Left renal pelvis (tissue), 4 donors: ENCODE measurements at regions not wholly inside any gene's neighbourhood (a gene's known extent, or its start where the extent isn't known, plus 50 kb on each side); places are given as distances from the start of the nearest gene placed in this dataset.
"Not testable (repeated sequence)": the region's sequence is repeated elsewhere in the genome, so short reads cannot be mapped to it uniquely, and the experiment has no call there.

Experiments used
- DNase-seq, 4 donors: peaks; one replicate each; pipeline ENCODE4 v3.0.0-alpha.2; 2013; ENCODE audit warnings: low read depth in 4 of 4, low spot score in 3 of 4

DNA sequence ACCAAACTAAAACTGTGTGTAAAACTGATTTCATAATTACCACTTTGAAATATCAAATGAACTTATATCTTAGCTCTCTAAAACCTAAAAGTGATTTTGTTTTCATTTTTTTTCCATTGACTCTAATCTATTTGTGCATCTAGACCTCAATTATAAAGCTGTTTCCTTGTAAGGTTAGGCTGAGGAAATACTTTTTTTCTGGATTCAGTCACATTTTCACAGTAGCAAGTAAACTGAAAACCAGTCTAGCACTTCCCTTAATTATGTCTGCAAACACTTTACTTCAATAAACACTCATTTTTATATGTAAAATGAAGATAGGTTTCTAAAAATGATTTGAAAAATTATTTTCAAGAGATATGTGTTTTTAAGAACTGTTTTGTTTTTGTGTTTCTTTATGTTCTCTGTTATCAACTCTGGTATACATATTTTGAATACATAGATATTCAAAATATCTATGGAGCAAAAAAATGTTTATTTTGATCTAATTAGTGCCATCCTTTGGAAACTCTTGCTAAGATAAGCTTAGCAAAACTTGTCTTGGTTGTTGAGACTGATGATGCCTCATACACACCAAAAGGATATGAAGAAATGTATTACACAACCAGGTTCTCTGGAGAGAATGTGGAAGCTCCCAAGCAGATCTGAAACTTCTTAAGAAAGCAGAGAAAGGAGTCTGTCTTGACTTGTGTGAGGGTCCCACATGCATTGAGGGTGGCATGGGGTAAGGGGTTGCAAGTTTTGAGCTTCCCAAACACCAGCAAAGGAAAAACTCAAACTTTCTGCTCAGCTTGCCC is 1887.4 kb downstream of the PCDH9 start:
- DNase-seq = no peak

DNA sequence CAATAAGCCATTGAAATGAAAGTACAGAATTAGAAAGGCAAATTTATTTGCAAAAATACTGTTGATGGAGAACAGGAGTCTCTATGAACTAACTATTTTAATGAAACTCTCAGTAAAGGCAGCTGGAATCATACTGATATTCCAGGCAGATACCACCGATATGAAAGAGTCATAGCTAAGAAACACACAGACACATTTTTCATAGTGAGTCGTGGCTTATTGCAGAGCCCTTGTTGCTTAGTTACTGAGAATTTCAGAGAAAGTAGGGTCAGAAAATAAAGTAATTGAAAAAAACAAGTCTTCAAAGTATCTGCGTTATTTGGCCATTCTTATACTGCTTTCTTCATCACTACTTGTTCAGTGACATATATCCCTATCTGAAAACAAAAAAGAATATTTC is 1890.9 kb downstream of the PCDH9 start:
- DNase-seq = no peak

DNA sequence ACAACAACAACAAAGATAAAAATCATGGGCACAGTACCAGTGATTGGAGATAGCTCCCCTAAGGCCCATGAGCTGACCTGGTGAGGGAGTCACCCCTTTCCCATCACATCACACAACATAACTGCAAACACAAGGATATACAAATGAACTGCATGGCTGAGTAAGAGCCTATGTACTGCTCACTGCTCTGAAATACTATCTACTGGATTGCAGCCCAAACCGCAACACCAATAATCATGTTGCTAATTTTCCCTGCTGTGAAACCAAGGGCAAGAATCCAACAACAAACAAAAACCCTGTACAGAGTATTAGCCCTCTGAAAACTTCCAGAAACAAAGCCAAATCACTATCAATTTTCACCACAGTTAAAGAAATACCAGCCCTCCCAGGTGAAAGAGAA is 1893.2 kb downstream of the PCDH9 start:
- no peak for DNase-seq

DNA sequence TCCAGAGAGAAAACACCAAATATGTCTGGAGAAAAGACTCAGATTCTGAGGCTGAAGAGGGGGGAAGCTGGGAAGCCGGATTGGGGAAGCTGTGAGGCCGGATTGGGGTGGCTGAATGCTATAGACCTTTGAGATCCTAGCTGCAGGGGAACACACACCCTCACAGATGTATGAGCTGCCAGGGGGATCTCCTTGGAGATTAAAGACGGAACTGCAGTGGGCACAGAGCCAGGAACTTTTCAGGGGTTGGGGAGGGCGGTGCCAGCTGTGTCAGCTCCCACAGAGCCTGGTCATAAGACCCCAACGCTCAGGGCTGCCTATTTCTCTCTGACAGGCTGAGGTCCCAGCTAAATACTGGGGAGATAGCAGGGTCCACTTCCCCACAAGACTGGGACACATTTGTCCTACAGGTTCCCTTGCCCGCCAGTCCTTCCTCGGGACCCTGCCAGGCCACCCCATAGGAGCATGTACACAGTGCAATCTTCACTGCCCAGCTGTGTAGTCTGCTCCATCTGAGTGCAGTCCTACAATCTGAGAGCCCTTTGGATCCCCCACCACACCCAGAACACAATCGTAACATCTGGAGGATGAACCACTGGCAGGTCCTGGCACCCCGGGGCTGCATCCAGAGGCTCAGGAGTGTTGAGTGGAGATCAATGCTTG is 1893.9 kb downstream of the PCDH9 start:
- no peak for DNase-seq

DNA sequence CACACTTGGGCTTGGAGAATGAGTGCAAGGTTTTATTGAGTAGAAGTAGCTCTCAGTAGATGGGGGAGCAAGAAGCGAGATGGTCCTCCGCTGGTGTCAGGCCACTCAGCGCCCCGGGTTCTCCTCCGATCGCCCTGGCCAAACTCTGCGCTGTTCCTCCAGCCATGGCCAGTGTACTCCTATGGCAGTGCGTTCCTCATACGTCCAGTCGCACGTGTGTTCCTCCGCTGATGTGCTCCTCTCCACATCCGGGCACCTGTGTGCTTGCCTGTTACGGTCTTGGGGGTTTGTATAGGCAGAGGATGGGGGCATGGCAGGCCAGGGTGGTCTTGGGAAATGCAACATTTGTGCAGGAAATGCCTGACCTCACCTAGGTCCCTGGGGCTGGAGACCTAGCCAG is 1899.4 kb downstream of the PCDH9 start:
- DNase-seq = no peak

DNA sequence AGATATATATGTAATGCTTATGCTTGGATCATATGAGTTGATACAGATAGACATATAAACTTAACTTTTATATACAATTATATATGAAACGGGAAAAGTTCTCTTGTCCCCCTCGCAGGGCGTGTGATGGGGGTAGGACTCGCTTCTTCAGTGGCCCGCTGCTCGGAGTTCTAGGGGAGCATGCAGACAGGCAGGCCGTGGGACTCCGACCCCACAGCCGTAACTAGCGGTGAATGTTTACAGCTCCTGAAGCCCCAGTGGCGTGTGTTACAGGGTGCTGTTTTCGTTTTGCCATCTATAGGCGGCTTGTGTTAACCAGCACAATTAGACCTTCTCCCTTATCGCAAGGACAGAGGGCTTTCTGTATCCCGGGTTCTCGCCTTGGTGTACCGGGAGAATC is 1899.8 kb downstream of the PCDH9 start:
- no peak for DNase-seq

DNA sequence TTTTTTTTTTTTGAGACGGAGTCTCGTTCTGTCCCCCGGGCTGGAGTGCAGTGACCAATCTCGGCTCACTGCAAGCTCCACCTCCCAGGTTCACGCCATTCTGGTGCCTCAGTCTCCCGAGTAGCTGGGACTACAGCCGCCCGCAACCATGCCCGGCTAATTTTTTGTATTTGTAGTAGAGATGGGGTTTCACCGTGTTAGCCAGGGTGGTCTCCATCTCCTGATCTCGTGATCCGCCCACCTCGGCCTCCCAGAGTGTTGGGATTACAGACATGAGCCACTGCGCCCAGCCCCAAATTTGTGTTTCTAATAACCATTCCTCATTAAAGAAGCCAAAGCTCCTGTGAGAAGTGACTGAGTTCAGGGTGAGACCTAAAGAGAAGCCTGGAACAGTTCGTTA is 1906.9 kb downstream of the PCDH9 start:
- not testable (repeated sequence) for DNase-seq

DNA sequence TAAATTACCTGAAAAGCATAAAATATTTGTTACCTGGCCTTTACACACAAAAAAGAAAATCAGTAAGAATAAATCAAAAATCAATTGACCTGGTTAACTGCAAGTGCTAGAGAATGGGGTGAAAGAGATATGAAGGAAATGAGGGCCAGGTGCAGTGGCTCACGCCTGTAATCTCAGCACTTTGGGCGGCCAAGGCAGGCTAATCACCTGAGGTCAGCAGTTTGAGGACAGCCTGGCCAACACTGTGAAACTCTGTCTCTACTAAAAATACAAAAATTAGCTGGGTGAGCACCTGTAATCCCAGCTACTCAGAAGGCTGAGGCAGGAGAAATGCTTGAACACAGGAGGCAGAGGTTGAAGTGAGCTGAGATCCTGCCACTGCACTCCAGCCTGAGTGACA is 1908.7 kb downstream of the PCDH9 start:
- not testable (repeated sequence) for DNase-seq

DNA sequence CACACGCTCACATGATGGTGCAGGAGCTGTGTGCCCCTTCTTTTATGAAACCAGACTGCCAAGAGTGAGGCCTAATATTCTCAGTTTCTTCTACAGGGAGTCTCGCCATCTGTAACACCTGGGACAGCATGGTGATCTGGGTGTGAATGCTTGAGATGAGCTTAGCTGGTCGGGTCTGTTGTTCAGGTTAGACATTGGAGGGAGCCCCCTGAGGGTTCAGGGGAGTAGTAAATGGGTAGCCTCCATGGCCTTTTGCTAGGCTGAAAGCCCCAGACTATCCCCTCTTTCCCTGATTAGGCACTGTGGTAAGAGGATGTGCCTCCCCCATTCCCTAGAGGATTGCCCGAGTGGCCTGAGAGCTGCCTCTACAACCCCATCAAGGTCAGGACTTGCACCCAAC is 1916.1 kb downstream of the PCDH9 start:
- no peak for DNase-seq

DNA sequence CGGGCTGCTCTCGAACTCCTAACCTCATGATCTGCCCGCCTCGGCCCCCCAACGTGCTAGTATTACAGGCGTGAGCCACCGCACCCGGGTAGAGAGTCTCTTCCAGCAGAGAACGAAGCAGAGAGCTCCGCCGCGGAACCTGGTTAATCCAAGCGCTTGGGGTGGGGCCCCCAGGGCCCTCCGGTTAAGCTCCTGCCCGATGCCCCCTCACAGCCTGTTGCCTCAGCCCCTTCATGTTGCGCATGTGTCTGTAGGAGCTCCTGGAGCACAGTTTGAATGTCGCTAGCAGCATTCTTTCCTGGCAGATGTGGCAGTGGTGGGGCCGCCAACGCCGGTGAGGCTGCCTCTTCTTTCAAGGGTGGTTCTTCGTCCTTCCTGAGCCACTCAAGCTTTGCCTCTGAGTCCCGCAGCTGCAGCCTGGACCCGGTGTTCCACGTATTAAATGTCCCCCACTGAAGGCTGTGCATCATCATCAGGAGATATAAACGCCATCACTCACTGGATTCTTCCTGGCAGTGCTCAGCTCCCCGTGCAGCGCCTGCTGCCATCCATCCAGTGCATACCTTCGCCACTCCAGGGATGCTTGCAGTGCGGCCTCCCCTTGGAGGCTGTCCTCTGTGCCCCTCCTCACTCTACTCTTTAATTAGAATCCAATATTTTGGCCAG is 1919.3 kb downstream of the PCDH9 start:
- DNase-seq = no peak

DNA sequence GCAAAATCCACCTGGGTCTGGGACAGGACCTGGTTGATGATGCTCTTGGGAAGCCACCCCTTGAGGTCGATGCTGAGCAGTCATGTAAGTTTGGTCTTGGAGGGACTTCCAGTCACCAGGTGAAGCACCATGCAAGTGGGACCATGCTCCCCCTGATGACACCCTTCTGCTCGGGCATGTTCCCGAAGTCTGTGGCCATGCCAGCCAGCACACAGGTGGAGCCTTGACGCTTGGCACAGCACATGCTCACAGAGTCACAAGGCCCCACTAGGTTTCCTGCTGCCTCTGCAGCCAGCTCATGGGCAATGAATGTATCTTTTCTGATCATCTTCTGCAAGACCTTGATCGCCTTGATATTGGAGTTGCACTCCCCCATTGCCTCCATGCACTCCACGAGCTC is 1920.2 kb downstream of the PCDH9 start:
- no peak for DNase-seq

DNA sequence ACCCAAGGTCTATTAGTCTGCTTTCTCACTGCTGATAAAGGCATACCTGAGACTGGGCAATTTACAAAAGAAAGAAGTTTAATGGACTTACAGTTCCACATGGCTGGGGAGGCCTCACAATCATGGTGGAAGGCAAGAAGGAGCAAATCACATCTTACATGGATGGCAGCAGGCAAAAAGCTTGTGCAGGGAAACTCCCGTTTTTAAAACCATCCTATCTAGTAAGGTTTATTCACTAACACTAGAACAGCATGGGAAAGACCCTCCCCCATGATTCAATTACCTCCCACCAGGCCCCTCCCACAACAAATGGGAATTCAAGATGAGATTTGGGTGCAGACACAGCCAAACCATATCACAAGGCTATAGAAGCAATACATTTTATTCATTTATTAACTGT is 1921.4 kb downstream of the PCDH9 start:
- DNase-seq = not testable (repeated sequence)

DNA sequence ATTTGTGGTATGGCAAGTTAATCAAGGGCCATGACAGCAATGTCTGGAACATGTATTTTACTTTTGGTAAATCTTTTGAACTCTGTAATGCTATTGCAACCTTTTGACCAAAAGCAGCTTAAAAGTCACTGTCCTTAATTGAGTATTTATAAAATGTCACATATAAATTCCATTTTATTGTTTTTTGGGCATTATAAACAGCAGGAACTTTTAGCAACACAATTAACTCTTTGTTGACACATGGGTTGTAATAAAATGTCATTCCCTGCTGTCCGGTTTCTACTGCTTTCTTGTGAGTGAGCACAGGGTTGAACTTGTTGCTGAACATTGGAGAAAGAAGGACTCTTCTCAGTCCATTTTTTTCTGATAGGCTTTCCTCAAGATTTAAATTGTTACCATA is 1923.1 kb downstream of the PCDH9 start:
- no peak for DNase-seq

DNA sequence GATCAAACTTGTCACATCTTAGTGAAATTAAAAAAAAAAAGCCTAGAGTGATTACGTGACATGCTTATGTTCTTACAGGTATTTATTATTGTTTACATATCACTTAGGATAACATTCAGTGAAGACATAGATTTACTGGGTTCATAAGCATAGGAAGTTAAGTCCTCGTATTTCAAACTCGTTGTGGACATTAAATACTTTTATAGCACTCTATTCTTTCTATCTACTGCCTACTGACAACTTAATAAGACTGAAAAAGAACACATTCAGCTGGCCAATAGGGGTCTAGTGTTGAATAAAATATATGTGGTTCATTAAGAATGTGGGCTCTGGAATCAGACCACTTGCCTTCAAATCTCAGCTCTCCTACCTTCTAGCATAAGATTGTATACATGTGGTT is 1927.4 kb downstream of the PCDH9 start:
- no peak for DNase-seq

DNA sequence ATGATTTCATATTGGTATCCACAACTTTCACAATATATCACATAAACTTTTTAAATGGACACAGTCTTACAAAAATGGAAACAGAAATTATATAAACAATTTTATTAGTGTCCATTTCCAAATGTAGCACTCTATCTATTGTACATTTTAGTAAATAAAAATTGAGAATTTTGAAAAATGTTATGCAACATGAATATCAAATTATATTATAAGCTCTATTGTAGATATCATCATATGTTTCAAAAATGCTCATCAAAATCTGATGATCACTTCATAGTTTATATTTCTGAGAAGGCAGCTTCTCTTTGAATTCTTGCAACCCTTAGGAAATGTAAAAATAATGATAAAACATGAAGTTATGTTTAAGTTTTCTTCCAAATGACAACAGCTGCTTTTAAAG is 1928.6 kb downstream of the PCDH9 start:
- DNase-seq = no peak

DNA sequence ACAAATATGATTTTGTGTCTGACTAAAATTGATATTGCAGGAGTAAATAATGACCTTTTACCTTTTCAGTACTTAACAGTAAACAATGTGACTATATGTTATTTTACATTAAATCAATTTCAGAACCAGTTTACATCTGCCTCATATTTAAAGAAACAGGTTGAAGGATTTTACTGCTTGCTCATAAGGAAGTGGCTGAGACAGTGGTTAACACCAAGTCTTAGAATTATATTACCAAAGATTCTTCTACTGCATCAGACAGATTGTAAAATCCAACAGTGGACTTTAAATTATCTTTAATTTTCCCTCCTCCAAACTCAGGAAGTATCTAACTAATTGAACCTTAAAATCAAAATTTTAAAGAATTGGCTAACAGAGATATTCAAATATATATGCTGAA is 1929.9 kb downstream of the PCDH9 start:
- no peak for DNase-seq

DNA sequence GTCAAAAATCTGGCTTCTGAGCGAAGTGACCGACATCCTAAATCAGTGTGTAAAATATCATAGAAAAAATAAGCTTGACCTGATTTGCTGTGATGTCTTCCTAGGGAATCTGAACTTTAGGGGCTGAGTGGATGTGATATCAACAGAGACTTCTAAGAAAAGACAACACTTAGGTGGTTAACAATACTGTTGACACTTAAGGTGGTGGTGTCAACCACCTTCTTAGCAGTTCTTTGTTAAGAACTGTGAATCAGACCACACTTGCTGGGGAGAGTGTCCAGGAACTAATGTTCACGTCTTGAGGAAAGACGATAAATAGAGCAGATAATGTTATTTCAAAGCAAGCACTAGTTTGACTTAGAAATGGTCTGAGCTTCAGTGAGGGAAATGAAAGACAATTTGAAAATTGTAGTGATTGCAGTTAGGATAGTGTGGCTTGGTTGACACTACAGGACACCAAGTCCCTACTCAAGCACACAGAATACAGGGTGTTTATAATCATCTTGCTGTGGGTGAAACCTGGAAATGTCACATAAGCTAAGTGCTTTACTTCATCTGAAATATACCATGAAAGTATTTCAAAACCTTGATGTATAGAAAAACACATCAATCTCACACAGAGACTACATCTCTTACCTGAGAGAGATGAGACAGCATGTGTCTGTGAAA is 1936.5 kb downstream of the PCDH9 start:
- DNase-seq = no peak

DNA sequence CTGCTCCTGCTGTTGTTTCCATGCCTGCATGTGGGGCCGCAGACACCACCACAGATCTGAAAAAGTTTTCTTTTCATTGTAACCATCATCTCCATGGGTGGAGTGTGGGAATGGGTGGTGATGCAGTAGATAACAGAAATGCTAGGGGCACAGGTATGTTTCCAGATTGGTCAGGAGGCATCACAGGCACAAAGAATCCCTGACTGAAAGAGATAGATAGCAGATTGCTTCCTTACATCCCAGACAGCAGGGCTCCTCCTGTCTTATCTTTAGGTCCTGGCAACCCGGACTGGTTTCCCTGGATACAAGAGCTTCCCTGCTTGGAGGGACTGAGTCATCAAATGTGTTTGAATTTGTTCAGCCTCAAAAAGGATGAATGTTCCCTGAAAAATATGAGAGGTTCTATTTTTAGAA is 1937.6 kb downstream of the PCDH9 start:
- no peak for DNase-seq

DNA sequence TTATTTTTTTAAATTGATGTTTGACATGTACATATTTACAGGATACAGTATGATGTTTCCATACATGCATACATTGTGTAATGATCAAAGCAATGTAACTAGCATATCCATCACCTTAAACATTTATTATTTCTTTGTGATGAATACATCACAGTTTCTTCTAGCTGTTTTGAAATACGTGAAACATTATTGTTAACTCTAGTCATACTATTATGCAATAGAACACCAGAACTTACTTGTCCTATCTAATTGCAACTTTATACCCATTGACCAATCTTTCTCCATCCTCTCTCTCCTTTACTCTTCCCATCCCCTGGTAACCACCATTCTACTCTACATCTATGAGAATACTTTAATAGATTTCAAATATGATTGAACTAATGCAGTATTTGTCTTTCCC is 1942.7 kb downstream of the PCDH9 start:
- no peak for DNase-seq

DNA sequence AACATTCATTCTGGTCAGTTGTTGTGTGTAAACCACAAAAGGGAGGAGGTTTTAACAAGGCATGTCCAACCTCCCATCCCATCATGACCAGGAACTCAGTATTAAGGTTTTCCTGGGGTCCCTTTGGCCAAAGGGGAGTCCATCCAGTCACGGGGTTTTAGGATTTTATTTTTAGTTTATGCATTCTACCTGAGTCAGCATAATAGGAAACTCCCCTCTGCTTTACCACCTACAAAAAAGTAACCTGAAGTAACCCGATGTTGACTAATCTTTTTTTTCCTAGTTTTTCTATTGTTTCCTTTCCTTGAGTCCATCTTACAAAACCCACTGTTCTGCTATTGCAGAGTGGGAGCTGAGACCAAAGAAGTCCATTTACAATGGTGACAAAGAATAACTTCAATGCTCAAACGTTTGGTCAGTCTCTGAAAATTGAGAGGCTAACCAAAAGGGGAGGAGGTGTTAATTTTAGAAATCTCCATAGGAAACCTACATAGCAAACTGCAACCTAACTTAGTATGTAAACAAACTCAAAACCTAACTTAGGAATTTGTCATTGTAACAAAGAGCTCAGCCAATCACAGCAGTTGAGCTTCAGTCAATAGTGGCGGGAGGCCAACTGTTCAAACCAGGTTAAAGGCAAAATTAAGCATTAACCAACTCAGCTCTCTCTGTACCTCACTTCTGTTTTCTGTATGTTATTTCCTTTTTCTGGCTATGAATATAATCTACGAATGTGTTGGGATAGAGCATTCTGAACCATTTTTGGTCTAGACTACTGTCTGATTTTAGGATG is 1954.1 kb downstream of the PCDH9 start:
- no peak for DNase-seq

DNA sequence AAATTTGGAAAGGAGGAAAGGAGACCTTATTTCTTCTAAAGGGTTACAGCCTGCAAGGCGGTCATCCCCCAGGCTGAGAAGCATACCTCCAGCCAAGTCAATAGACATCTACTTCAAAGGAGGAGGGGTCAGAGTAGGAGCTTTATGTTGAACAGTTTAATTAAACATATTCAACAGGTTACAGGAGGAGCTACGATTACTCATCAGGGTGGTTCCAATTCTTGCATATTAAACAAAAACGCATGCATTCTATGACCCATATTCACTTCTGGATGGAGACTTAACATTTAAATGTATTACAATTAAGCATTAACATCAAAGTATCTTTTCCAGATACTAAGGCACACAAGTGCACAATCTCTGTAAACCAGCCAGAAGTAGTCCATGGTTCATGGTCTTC is 1955.0 kb downstream of the PCDH9 start:
- no peak for DNase-seq
